Fibroblast of lung (primary cell): ENCODE measurements at regions not wholly inside any gene's neighbourhood (a gene's known extent, or its start where the extent isn't known, plus 50 kb on each side); places are given as distances from the start of the nearest gene placed in this dataset.

Source experiments
- CTCF ChIP-seq, 2 donors: IDR thresholded peaks in 1 of 2; conservative IDR thresholded peaks in 1 of 2; 1 replicate in 1 of 2; 2 replicates in 1 of 2; pipeline ENCODE4 v1.5.1; 2011 to 2012; ENCODE audit warnings: low read length in 2 of 2, control low read depth in 1 of 2, inconsistent platforms in 1 of 2, low read depth in 1 of 2, mild to moderate bottlenecking in 1 of 2
- EZH2 ChIP-seq: IDR thresholded peaks from 2 replicates; pipeline ENCODE4 v1.5.1; 2012; ENCODE audit warnings: low read length, control low read depth, mild to moderate bottlenecking; ENCODE audit errors: missing control alignments

DNA sequence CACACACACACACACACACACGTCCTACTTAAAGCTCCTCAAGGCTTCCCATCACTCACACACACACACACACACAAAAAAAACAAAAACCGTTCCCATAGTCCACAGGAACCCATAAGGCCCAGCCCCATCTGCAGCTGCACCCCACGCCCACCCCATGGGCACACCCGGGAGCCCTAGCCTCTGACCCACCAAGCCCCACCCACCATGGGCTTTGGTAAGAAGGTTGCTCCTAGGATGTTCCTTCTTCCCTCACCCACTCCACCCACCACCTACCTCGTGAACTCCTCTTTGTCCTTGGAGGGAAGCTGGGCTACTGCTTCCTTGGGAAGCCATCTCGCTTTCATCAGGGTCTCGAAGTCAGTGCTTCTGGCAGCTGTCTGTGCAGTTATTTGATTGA lies 115.1 kb downstream of the TPRA1 start:
- TF ChIP-seq CTCF (conservative IDR thresholded peaks at IDR 0.05 in 1 of 2, IDR thresholded peaks at IDR 0.05 in 1 of 2; ENCODE audit: low read depth in 1 of 2, low read length in 2 of 2), result no peak
- no peak for TF ChIP-seq EZH2
